GM12878 (cell line): ENCODE measurements at regions not wholly inside any gene's neighbourhood (a gene's known extent, or its start where the extent isn't known, plus 50 kb on each side); places are given as distances from the start of the nearest gene placed in this dataset.
"Not testable (repeated sequence)": the region's sequence is repeated elsewhere in the genome, so short reads cannot be mapped to it uniquely, and the experiment has no call there.

Experiments used
- ATAC-seq: fragments of 200-7000 bp; cut with Tn5 transposase; 3 replicates; pipeline ENCODE4 v1.9.1; 2020; ENCODE audit warnings: mild to moderate bottlenecking, moderate library complexity
- BruUV-seq: library from RNA; stranded (reverse); fragments of 400-500 nt; replicated peaks from 2 replicates; lab custom pipeline; 2021; lab: Mats Ljungman, UMichigan
- CTCF ChIA-PET: fragments of 300-600 bp; sonication (Branson Sonifier 250); formaldehyde crosslinking; extraction: SDS; loops from one replicate; lab custom pipeline; 2021; ENCODE audit warnings: inconsistent platforms; lab: Yijun Ruan, JAX
- POLR2A ChIA-PET: fragments of 350-600 bp; formaldehyde crosslinking; extraction: SDS; loops from one replicate; lab custom pipeline; 2021; ENCODE audit warnings: inconsistent platforms; lab: Charles Lee
- RAD21 ChIA-PET: fragments of 300-600 bp; sonication (Branson Sonifier 250); formaldehyde crosslinking; loops from one replicate; lab custom pipeline; 2023; ENCODE audit warnings: antibody characterized with exemption; ENCODE audit not compliant: unreplicated experiment; lab: Charles Lee
- SMC1A ChIA-PET: fragments of 300-600 bp; sonication (Branson Sonifier 250); formaldehyde crosslinking; loops from one replicate; lab custom pipeline; 2023; ENCODE audit not compliant: unreplicated experiment, uncharacterized antibody; lab: Charles Lee
- DNase-seq: peaks from one replicate; pipeline ENCODE4 v3.0.0-alpha.2; 2011; ENCODE audit warnings: low read depth, low spot score
- FAIRE-seq: peaks from 3 replicates; lab custom pipeline; 2011; peaks lifted over from hg19 to GRCh38; lab: Jason Lieb, UNC
- H2AFZ ChIP-seq: 2 replicates; pipeline ENCODE4 v1.6.0; 2011; ENCODE audit warnings: low read depth, low read length, control low read depth; ENCODE audit not compliant: control insufficient read depth
- H3K27ac ChIP-seq: 2 replicates; pipeline ENCODE4 v1.5.1; 2011; ENCODE audit warnings: control low read depth; ENCODE audit not compliant: control insufficient read depth, insufficient read depth
- H3K27me3 ChIP-seq, 2 experiments: replicated peaks in 1 of 2; 2 replicates each; pipeline versions ENCODE4 v1.6.0 to v1.6.1; 2011; ENCODE audit warnings: low read length in 1 of 2; ENCODE audit not compliant: control insufficient read depth in 2 of 2, insufficient read depth in 2 of 2
- H3K36me3 ChIP-seq, 2 experiments: 2 replicates each; pipeline ENCODE4 v1.5.1; 2011; ENCODE audit warnings: low read length in 1 of 2; ENCODE audit not compliant: control insufficient read depth in 2 of 2, insufficient read depth in 2 of 2
- H3K4me1 ChIP-seq: 2 replicates; pipeline ENCODE4 v1.6.1; 2011; ENCODE audit warnings: mild to moderate bottlenecking, low read length, moderate library complexity, mixed read lengths; ENCODE audit not compliant: control insufficient read depth, insufficient read depth
- H3K4me2 ChIP-seq: 2 replicates; pipeline ENCODE4 v1.6.0; 2011; ENCODE audit warnings: control low read depth; ENCODE audit not compliant: control insufficient read depth, insufficient read depth
- H3K4me3 ChIP-seq: fragments of 200-600 bp; sonication (generic); 2 replicates; pipeline ENCODE4 v1.5.1; 2016
- H3K79me2 ChIP-seq: 2 replicates; pipeline ENCODE4 v1.6.0; 2011; ENCODE audit warnings: low read length; ENCODE audit not compliant: control insufficient read depth, insufficient read depth
- H3K9ac ChIP-seq: 2 replicates; pipeline ENCODE4 v1.8.0; 2011; ENCODE audit warnings: low read length, control low read depth, mixed read lengths; ENCODE audit not compliant: control insufficient read depth, insufficient read depth
- H3K9me3 ChIP-seq: replicated peaks from 3 replicates; pipeline ENCODE4 v1.5.1; 2011; ENCODE audit warnings: mild to moderate bottlenecking, low read length; ENCODE audit not compliant: control insufficient read depth, insufficient read depth
- H4K20me1 ChIP-seq: 2 replicates; pipeline ENCODE4 v1.6.0; 2011; ENCODE audit not compliant: control insufficient read depth, insufficient read depth
- WGBS: methylation state at CpG from one replicate; pipeline ENCODE4 v1.1.6; 2016; ENCODE audit warnings: low lambda C conversion rate; ENCODE audit not compliant: insufficient replicate concordance, insufficient coverage; ENCODE audit errors: missing lambda C conversion rate; 5-methylcytosine and 5-hydroxymethylcytosine counted together
- in situ Hi-C: fragments of 300-500 bp; cut with MboI; formaldehyde crosslinking; loops from 9 replicates; pipeline ENCODE4 v1.14.3; 2018; ENCODE audit warnings: mixed read lengths
- intact Hi-C: fragments of 100-400 bp; cut with micrococcal nuclease; formaldehyde crosslinking; loops from one replicate; pipeline ENCODE4 v1.14.2; 2022; ENCODE audit not compliant: unreplicated experiment

GRCh38 chr21:6106686-6107567 lies 4414.5 kb upstream of the TPTE start:
- BruUV-seq, RAD21 ChIA-PET: not testable (repeated sequence)

GRCh38 chr21:6108894-6109293 lies 4412.5 kb upstream of the TPTE start:
- H3K9ac ChIP-seq, BruUV-seq, H3K4me1 ChIP-seq, H2AFZ ChIP-seq, H3K4me2 ChIP-seq, H3K27ac ChIP-seq, RAD21 ChIA-PET, in situ Hi-C loops, POLR2A ChIA-PET, H3K79me2 ChIP-seq, H3K4me3 ChIP-seq, DNase-seq, H3K36me3 ChIP-seq, ATAC-seq, intact Hi-C loops, FAIRE-seq, CTCF ChIA-PET, H3K27me3 ChIP-seq, H3K9me3 ChIP-seq, H4K20me1 ChIP-seq, SMC1A ChIA-PET: not testable (repeated sequence)
- WGBS, result no CpG with 5 or more reads among the region's 6 CpGs

More at GRCh38 chr21:6106686-6107567, 4414.5 kb upstream of the TPTE start:
- H3K27me3 ChIP-seq, H4K20me1 ChIP-seq, CTCF ChIA-PET, intact Hi-C loops, H2AFZ ChIP-seq, H3K9ac ChIP-seq, FAIRE-seq, H3K79me2 ChIP-seq, H3K9me3 ChIP-seq, in situ Hi-C loops, SMC1A ChIA-PET, H3K27ac ChIP-seq, H3K4me2 ChIP-seq, H3K36me3 ChIP-seq, POLR2A ChIA-PET, H3K4me3 ChIP-seq, H3K4me1 ChIP-seq, DNase-seq: not testable (repeated sequence)
- peak; percentile 53 for ATAC-seq
- 0% methylated on average over 1 of the region's 26 CpGs for WGBS

- H3K9ac ChIP-seq, FAIRE-seq, CTCF ChIA-PET: not testable (repeated sequence)
These were observed 4411.6 kb upstream of the TPTE start for GRCh38 chr21:6109774-6110173.

GRCh38 chr21:6110716-6111343 lies 4410.6 kb upstream of the TPTE start:
- RAD21 ChIA-PET, H3K4me2 ChIP-seq, H3K4me3 ChIP-seq, SMC1A ChIA-PET, H2AFZ ChIP-seq, POLR2A ChIA-PET, DNase-seq, H3K27ac ChIP-seq, H3K9ac ChIP-seq, H3K4me1 ChIP-seq, H3K27me3 ChIP-seq, in situ Hi-C loops, BruUV-seq, intact Hi-C loops, H3K9me3 ChIP-seq, CTCF ChIA-PET, H4K20me1 ChIP-seq, FAIRE-seq, H3K79me2 ChIP-seq, H3K36me3 ChIP-seq: not testable (repeated sequence)
- peak; percentile 54 for ATAC-seq
- no CpG with 5 or more reads among the region's 110 CpGs for WGBS

More at GRCh38 chr21:6109774-6110173, 4411.6 kb upstream of the TPTE start:
- SMC1A ChIA-PET, DNase-seq, H3K4me2 ChIP-seq, RAD21 ChIA-PET, H4K20me1 ChIP-seq, H3K4me3 ChIP-seq, ATAC-seq, H3K9me3 ChIP-seq, in situ Hi-C loops, H3K79me2 ChIP-seq, H3K36me3 ChIP-seq, intact Hi-C loops, H3K27me3 ChIP-seq, H3K27ac ChIP-seq, POLR2A ChIA-PET, H2AFZ ChIP-seq, H3K4me1 ChIP-seq: not testable (repeated sequence)
- WGBS, result 88% methylated on average over 3 of the region's 13 CpGs
- BruUV-seq, result TSS peak; percentile 78
